Erythroblast (primary cell): ENCODE measurements at regions not wholly inside any gene's neighbourhood (a gene's known extent, or its start where the extent isn't known, plus 50 kb on each side); places are given as distances from the start of the nearest gene placed in this dataset.

Experiments used
- GATA1 ChIP-seq: IDR thresholded peaks from 2 replicates; pipeline ENCODE4 v1.6.1; 2011; ENCODE audit warnings: low read depth, mild to moderate bottlenecking, control low read depth, low read length, moderate library complexity
- POLR2A ChIP-seq: IDR thresholded peaks from 2 replicates; pipeline ENCODE4 v1.6.1; 2011; ENCODE audit warnings: mild to moderate bottlenecking, low read length

GRCh38 chr1:38444311-38444710, 397.7 kb upstream of the POU3F1 start:
- TF ChIP-seq POLR2A: no peak
- TF ChIP-seq GATA1: no peak
